GM23338 (cell line): ENCODE measurements at regions not wholly inside any gene's neighbourhood (a gene's known extent, or its start where the extent isn't known, plus 50 kb on each side); places are given as distances from the start of the nearest gene placed in this dataset.

Experiments
- ATAC-seq: fragments of 200-7000 bp; cut with Tn5 transposase; 3 replicates; pipeline ENCODE4 v1.9.1; 2020
- DNase-seq: peaks from one replicate; pipeline ENCODE4 v3.0.0-alpha.2; 2015; ENCODE audit warnings: low spot score
- H2AFZ ChIP-seq: fragments of 200-600 bp; sonication (generic); 2 replicates; pipeline ENCODE4 v1.8.0; 2016; ENCODE audit warnings: antibody characterized with exemption, mild to moderate bottlenecking, moderate library complexity
- H3F3A ChIP-seq: fragments of 200-600 bp; sonication (generic); replicated peaks from 2 replicates; pipeline ENCODE4 v1.8.0; 2017; ENCODE audit warnings: antibody characterized with exemption, mixed run types, low read depth
- H3K27ac ChIP-seq: fragments of 200-600 bp; sonication (generic); 2 replicates; pipeline ENCODE4 v1.6.1; 2016; ENCODE audit warnings: low read depth
- H3K27me3 ChIP-seq: fragments of 200-600 bp; sonication (generic); 2 replicates; pipeline ENCODE4 v1.8.0; 2016; ENCODE audit warnings: mild to moderate bottlenecking, mixed run types, moderate library complexity; ENCODE audit not compliant: insufficient read depth
- H3K36me3 ChIP-seq: fragments of 200-600 bp; sonication (generic); 2 replicates; pipeline ENCODE4 v1.8.0; 2016; ENCODE audit warnings: mild to moderate bottlenecking; ENCODE audit not compliant: insufficient read depth
- H3K4me1 ChIP-seq: fragments of 200-600 bp; sonication (generic); 2 replicates; pipeline ENCODE4 v1.8.0; 2016; ENCODE audit warnings: mild to moderate bottlenecking, moderate library complexity; ENCODE audit not compliant: insufficient read depth
- H3K4me2 ChIP-seq: fragments of 200-600 bp; sonication (generic); 2 replicates; pipeline ENCODE4 v1.7.1; 2017; ENCODE audit warnings: mixed run types
- H3K4me3 ChIP-seq: fragments of 200-600 bp; sonication (generic); 2 replicates; pipeline ENCODE4 v1.6.1; 2016; ENCODE audit warnings: mixed run types
- H3K79me2 ChIP-seq: fragments of 200-600 bp; sonication (generic); replicated peaks from 2 replicates; pipeline ENCODE4 v1.8.0; 2017; ENCODE audit warnings: mild to moderate bottlenecking; ENCODE audit not compliant: insufficient read depth
- H3K9me2 ChIP-seq: fragments of 200-600 bp; sonication (generic); 2 replicates; pipeline ENCODE4 v1.8.0; 2017; ENCODE audit not compliant: insufficient read depth
- H4K20me1 ChIP-seq: fragments of 200-600 bp; sonication (generic); replicated peaks from 2 replicates; pipeline ENCODE4 v1.8.0; 2017; ENCODE audit warnings: mild to moderate bottlenecking; ENCODE audit not compliant: insufficient read depth
- H3K27ac Mint-ChIP-seq: 2 replicates; pipeline ENCODE4 v1.8.0; 2020; ENCODE audit warnings: inconsistent platforms, mild to moderate bottlenecking, moderate library complexity, mixed read lengths
- H3K27me3 Mint-ChIP-seq: 3 replicates; pipeline ENCODE4 v1.8.0; 2022; ENCODE audit warnings: low read depth, mild to moderate bottlenecking, moderate library complexity, mixed read lengths, inconsistent platforms; ENCODE audit not compliant: insufficient read depth, poor library complexity
- H3K36me3 Mint-ChIP-seq: 3 replicates; pipeline ENCODE4 v1.8.0; 2021; ENCODE audit warnings: low read depth, mild to moderate bottlenecking, inconsistent platforms, moderate library complexity, mixed read lengths
- H3K4me1 Mint-ChIP-seq: 3 replicates; pipeline ENCODE4 v1.8.0; 2020; ENCODE audit warnings: mild to moderate bottlenecking, inconsistent platforms, mixed read lengths
- H3K4me3 Mint-ChIP-seq: 3 replicates; pipeline ENCODE4 v1.8.0; 2021; ENCODE audit warnings: moderate library complexity, mild to moderate bottlenecking, inconsistent platforms, mixed read lengths
- H3K9me3 Mint-ChIP-seq: 3 replicates; pipeline ENCODE4 v1.8.0; 2020; ENCODE audit warnings: moderate library complexity, mild to moderate bottlenecking, inconsistent platforms, mixed read lengths
- CTCF ChIP-seq, 2 experiments: fragments of 200-600 bp in 1 of 2; sonication (generic) in 1 of 2; conservative IDR thresholded peaks; 2 replicates each; pipeline versions ENCODE4 v1.5.1 to v1.6.1; 2016 to 2017; ENCODE audit warnings: antibody characterized with exemption in 2 of 2, low read depth in 2 of 2, mild to moderate bottlenecking in 2 of 2, moderate library complexity in 1 of 2
- EZH2 ChIP-seq: fragments of 200-600 bp; sonication (generic); IDR thresholded peaks from one replicate; pipeline ENCODE4 v1.8.0; 2017; ENCODE audit warnings: antibody characterized with exemption, mild to moderate bottlenecking, low read depth; ENCODE audit not compliant: unreplicated experiment
- NANOG ChIP-seq: IDR thresholded peaks from 2 replicates; pipeline ENCODE4 v1.6.1; 2016; ENCODE audit warnings: antibody characterized with exemption, borderline replicate concordance
- POLR2AphosphoS5 ChIP-seq: IDR thresholded peaks from 2 replicates; pipeline ENCODE4 v1.6.1; 2016; ENCODE audit warnings: antibody characterized with exemption, low read depth
- ZNF462 ChIP-seq: fragments of 250-450 bp; sonication (Bioruptor Pico); IDR thresholded peaks from 2 replicates; pipeline ENCODE4 v1.5.0; 2020; ENCODE audit warnings: mild to moderate bottlenecking, moderate library complexity

- Histone ChIP-seq H4K20me1 (no peaks in the 10 kb centered on the region), H3K36me3 (no peaks in the 10 kb centered on the region), H3K9me2 (no peaks in the 10 kb centered on the region), H3K27ac (no peak overlapping the region), H3K4me2 (peak overlapping the region; percentile 81), H3K4me1 (peaks cover 20% of the 10 kb centered on the region), H3K27me3 (peaks cover 24% of the 10 kb centered on the region), H3K79me2 (no peaks in the 10 kb centered on the region), H2AFZ (peak overlapping the region; percentile 70; the same call in 1 of the 2 replicates), H3F3A (no peaks in the 10 kb centered on the region; the same call in 1 of the 2 replicates), H3K4me3 (peak overlapping the region; percentile 59)
- Mint-ChIP-seq H3K36me3 (no peaks in the 10 kb centered on the region), H3K4me1 (peaks cover 19% of the 10 kb centered on the region), H3K27me3 (peaks cover 4% of the 10 kb centered on the region), H3K9me3 (no peaks in the 10 kb centered on the region), H3K4me3 (peak overlapping the region; percentile 69), H3K27ac (no peak overlapping the region)
- DNase-seq (peak; percentile 76), ATAC-seq (peak; percentile 94)
- TF ChIP-seq CTCF (conservative IDR thresholded peaks at IDR 0.05; ENCODE audit: low read depth in 2 of 2) = peak in 1 of 2 experiments; percentile 14; a peak in 1 of 4 replicates
- no peak for TF ChIP-seq ZNF462 (CRISPR knock-in tag)
- no peak for TF ChIP-seq POLR2AphosphoS5
- TF ChIP-seq EZH2 = peak; percentile 22
- no peak for TF ChIP-seq NANOG
Measured at GRCh38 chr15:83365370-83365938, 81.0 kb upstream of the BNC1 start.
